H1 (cell line): ENCODE measurements at regions not wholly inside any gene's neighbourhood (a gene's known extent, or its start where the extent isn't known, plus 50 kb on each side); places are given as distances from the start of the nearest gene placed in this dataset.

ENCODE experiments used
- CTCF ChIA-PET: fragments of 300-600 bp; sonication (Branson Sonifier 250); formaldehyde crosslinking; loops from one replicate; lab custom pipeline; 2021; ENCODE audit not compliant: partially characterized antibody; lab: Charles Lee
- POLR2A ChIA-PET: fragments of 300-600 bp; sonication (Branson Sonifier 250); formaldehyde crosslinking; loops from one replicate; lab custom pipeline; 2021; ENCODE audit warnings: inconsistent platforms; ENCODE audit not compliant: partially characterized antibody; lab: Charles Lee
- DNase-seq, 2 experiments: peaks; one replicate each; pipeline versions ENCODE4 v3.0.0 to v3.0.0-alpha.2; 2010 to 2022; ENCODE audit warnings: low spot score in 2 of 2, low read depth in 1 of 2, mixed read lengths in 1 of 2
- FAIRE-seq: peaks from 2 replicates; lab custom pipeline; 2011; peaks lifted over from hg19 to GRCh38; lab: Jason Lieb, UNC
- H2AFZ ChIP-seq: 2 replicates; pipeline ENCODE4 v1.8.1; 2012; ENCODE audit warnings: low read length, inconsistent platforms
- H2AK5ac ChIP-seq: 2 replicates; pipeline ENCODE4 v1.6.1; 2013; ENCODE audit warnings: low read depth, low read length
- H2BK120ac ChIP-seq: replicated peaks from 2 replicates; pipeline ENCODE3; 2013; ENCODE audit warnings: low read depth, low read length, inconsistent platforms
- H2BK12ac ChIP-seq: 2 replicates; pipeline ENCODE4 v1.6.1; 2013; ENCODE audit warnings: low read depth, low read length
- H2BK15ac ChIP-seq: 2 replicates; pipeline ENCODE4 v1.6.1; 2013; ENCODE audit warnings: low read length
- H2BK20ac ChIP-seq: 2 replicates; pipeline ENCODE4 v1.6.1; 2013; ENCODE audit warnings: low read length
- H2BK5ac ChIP-seq: 2 replicates; pipeline ENCODE4 v1.6.1; 2013; ENCODE audit warnings: low read depth, low read length
- H3K14ac ChIP-seq: 2 replicates; pipeline ENCODE4 v1.6.1; 2013; ENCODE audit warnings: inconsistent platforms; ENCODE audit not compliant: insufficient read length
- H3K18ac ChIP-seq: 2 replicates; pipeline ENCODE4 v1.6.1; 2013; ENCODE audit warnings: low read length; ENCODE audit errors: extremely low read depth
- H3K23ac ChIP-seq: 2 replicates; pipeline ENCODE4 v1.6.1; 2013; ENCODE audit warnings: inconsistent platforms; ENCODE audit not compliant: insufficient read length
- H3K23me2 ChIP-seq: 2 replicates; pipeline ENCODE4 v1.6.1; 2013; ENCODE audit warnings: low read depth, low read length
- H3K27ac ChIP-seq: 2 replicates; pipeline ENCODE4 v1.6.1; 2011; ENCODE audit warnings: low read depth, low read length, inconsistent platforms
- H3K27me3 ChIP-seq, 4 experiments: replicated peaks in 1 of 4; 1 replicate in 1 of 4; 2 replicates in 3 of 4; pipeline versions ENCODE4 v1.6.1 to v1.8.1; 2011 to 2013; ENCODE audit warnings: low read length in 3 of 4, mild to moderate bottlenecking in 3 of 4, inconsistent platforms in 2 of 4, mixed read lengths in 2 of 4, moderate library complexity in 1 of 4; ENCODE audit not compliant: control insufficient read depth in 3 of 4, insufficient read depth in 3 of 4; ENCODE audit errors: extremely low read depth in 1 of 4
- H3K36me3 ChIP-seq, 4 experiments: 2 replicates each; pipeline versions ENCODE4 v1.6.1 to v1.8.1; 2011 to 2013; ENCODE audit warnings: mild to moderate bottlenecking in 4 of 4, low read length in 3 of 4, moderate library complexity in 2 of 4, control low read depth in 1 of 4, inconsistent platforms in 1 of 4; ENCODE audit not compliant: insufficient read depth in 4 of 4, control insufficient read depth in 2 of 4
- H3K4ac ChIP-seq: replicated peaks from 2 replicates; pipeline ENCODE3; 2013; ENCODE audit warnings: low read length, low read depth, mixed read lengths, inconsistent platforms; ENCODE audit not compliant: insufficient read length
- H3K4me1 ChIP-seq, 4 experiments: replicated peaks in 1 of 4; 1 replicate in 1 of 4; 2 replicates in 3 of 4; pipeline versions ENCODE4 v1.6.1 to v1.8.1; 2011 to 2013; ENCODE audit warnings: low read length in 3 of 4, inconsistent platforms in 2 of 4, mixed read lengths in 1 of 4; ENCODE audit not compliant: insufficient read depth in 4 of 4, control insufficient read depth in 3 of 4
- H3K4me2 ChIP-seq, 2 experiments: 2 replicates each; pipeline versions ENCODE4 v1.6.1 to v1.8.1; 2011 to 2013; ENCODE audit warnings: low read depth in 2 of 2, low read length in 2 of 2, control low read depth in 1 of 2, inconsistent platforms in 1 of 2, mild to moderate bottlenecking in 1 of 2; ENCODE audit not compliant: insufficient read depth in 1 of 2
- H3K4me3 ChIP-seq, 4 experiments: fragments of 200-600, 300-600 bp in 1 of 4; sonication (generic), shearing (Covaris generic), sonication (Bioruptor Twin) in 1 of 4; 2 replicates each; pipeline versions ENCODE4 v1.5.1 to v1.8.1; 2011 to 2016; ENCODE audit warnings: low read length in 4 of 4, low read depth in 3 of 4, control low read depth in 2 of 4, inconsistent platforms in 2 of 4, mild to moderate bottlenecking in 2 of 4, mixed read lengths in 1 of 4, moderate library complexity in 1 of 4; ENCODE audit not compliant: insufficient read depth in 2 of 4; ENCODE audit errors: extremely low read depth in 1 of 4
- H3K56ac ChIP-seq: replicated peaks from 2 replicates; pipeline ENCODE3; 2013; ENCODE audit warnings: low read depth, mild to moderate bottlenecking, mixed read lengths, low read length, inconsistent platforms; ENCODE audit not compliant: insufficient read length
- H3K79me1 ChIP-seq: 2 replicates; pipeline ENCODE4 v1.6.1; 2013; ENCODE audit warnings: low read depth, low read length, control low read depth
- H3K79me2 ChIP-seq, 2 experiments: 2 replicates each; pipeline versions ENCODE4 v1.6.1 to v1.8.1; 2012 to 2013; ENCODE audit warnings: low read length in 2 of 2, mild to moderate bottlenecking in 2 of 2, inconsistent platforms in 1 of 2; ENCODE audit not compliant: insufficient read depth in 2 of 2, control insufficient read depth in 1 of 2
- H3K9ac ChIP-seq, 4 experiments: replicated peaks in 1 of 4; 1 replicate in 1 of 4; 2 replicates in 3 of 4; pipeline versions ENCODE4 v1.6.1 to v1.8.1; 2011 to 2013; ENCODE audit warnings: low read depth in 3 of 4, low read length in 3 of 4, control low read depth in 2 of 4, mild to moderate bottlenecking in 2 of 4, moderate library complexity in 2 of 4, inconsistent platforms in 1 of 4; ENCODE audit errors: extremely low read depth in 1 of 4
- H3K9me3 ChIP-seq, 2 experiments: 2 replicates each; pipeline versions ENCODE4 v1.6.1 to v1.8.1; 2012 to 2013; ENCODE audit warnings: mild to moderate bottlenecking in 2 of 2, moderate library complexity in 2 of 2, control low read depth in 1 of 2, inconsistent platforms in 1 of 2, low read depth in 1 of 2, low read length in 1 of 2, mixed read lengths in 1 of 2; ENCODE audit not compliant: insufficient read depth in 2 of 2
- H4K20me1 ChIP-seq, 2 experiments: replicated peaks in 1 of 2; 2 replicates each; pipeline versions ENCODE3 to v1.8.1; 2011 to 2013; ENCODE audit warnings: inconsistent platforms in 2 of 2, low read length in 2 of 2, mild to moderate bottlenecking in 1 of 2; ENCODE audit not compliant: insufficient read depth in 2 of 2, control insufficient read depth in 1 of 2
- H4K5ac ChIP-seq: 2 replicates; pipeline ENCODE4 v1.6.1; 2013; ENCODE audit warnings: low read length, low read depth, mixed read lengths, inconsistent platforms; ENCODE audit not compliant: insufficient read length
- H4K8ac ChIP-seq: 2 replicates; pipeline ENCODE4 v1.8.0; 2013; ENCODE audit warnings: mild to moderate bottlenecking, moderate library complexity, low read length, inconsistent platforms; ENCODE audit not compliant: insufficient read depth; ENCODE audit errors: extremely low read depth
- H4K91ac ChIP-seq: replicated peaks from 2 replicates; pipeline ENCODE3; 2013; ENCODE audit warnings: low read length, mixed read lengths, inconsistent platforms; ENCODE audit not compliant: insufficient read length
- CBX8 ChIP-seq: fragments of 300-800, 300-1000 bp; sonication (generic); IDR thresholded peaks from 2 replicates; pipeline ENCODE4 v1.7.1; 2016; ENCODE audit warnings: low read depth, low read length, borderline replicate concordance
- GTF2F1 ChIP-seq: IDR thresholded peaks from 2 replicates; pipeline ENCODE4 v1.6.1; 2012; ENCODE audit warnings: low read depth, low read length, improper control_type of control experiment, borderline replicate concordance
- RFX5 ChIP-seq: IDR thresholded peaks from 2 replicates; pipeline ENCODE4 v1.6.1; 2011; ENCODE audit warnings: low read depth, low read length, improper control_type of control experiment, borderline replicate concordance
- SIX5 ChIP-seq: IDR thresholded peaks from 2 replicates; pipeline ENCODE4 v1.6.1; 2011; ENCODE audit warnings: mild to moderate bottlenecking, low read depth, low read length
- WGBS, 2 experiments: shearing (Covaris generic) in 1 of 2; methylation state at CpG; one replicate each; pipeline versions ENCODE4 v1.1.6 to v1.1.7; 2013 to 2015; ENCODE audit warnings: low lambda C conversion rate in 2 of 2, mixed read lengths in 2 of 2, inconsistent platforms in 1 of 2, low coverage in 1 of 2, missing lambda C conversion rate in 1 of 2; ENCODE audit not compliant: insufficient replicate concordance in 2 of 2, insufficient coverage in 1 of 2, insufficient read length in 1 of 2; ENCODE audit errors: extremely low coverage in 1 of 2, missing lambda C conversion rate in 1 of 2; 5-methylcytosine and 5-hydroxymethylcytosine counted together
- TF ChIP-seq, protein P1 (sequence below): IDR thresholded peaks from 2 replicates; pipeline ENCODE4 v1.6.1; 2011; ENCODE audit warnings: low read length, improper control_type of control experiment

DNA sequence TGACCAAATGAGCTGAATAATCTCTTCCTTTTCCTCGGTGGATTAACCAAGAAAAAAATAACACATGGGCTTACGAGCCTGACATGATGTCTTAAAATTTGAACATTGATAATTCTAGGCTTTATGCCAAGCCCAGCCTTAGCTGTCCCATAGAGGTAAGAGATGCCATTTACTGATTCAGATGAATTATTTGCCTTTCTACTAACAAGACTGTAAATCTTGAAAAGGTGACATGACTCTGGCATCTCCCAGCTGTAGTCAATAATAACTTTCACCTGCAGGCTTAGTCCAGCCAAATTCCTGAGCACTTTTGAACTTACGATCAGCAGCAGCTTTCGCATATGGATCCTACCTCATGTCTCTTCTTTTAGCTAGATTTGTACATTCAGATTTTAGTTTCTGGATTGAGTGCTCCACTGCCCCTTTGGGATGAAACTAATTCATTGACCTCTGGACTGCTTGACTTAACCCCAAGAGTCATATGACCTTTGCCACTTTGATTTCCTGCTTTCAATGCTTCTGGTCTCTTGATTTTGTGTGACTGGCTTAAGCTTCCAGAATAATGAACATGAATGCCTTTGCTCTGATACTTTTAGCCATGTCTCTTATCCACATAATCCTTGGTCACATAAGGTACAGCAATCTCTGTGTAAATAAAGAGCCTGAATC, 876.4 kb upstream of the SLIT2 start:
- Histone ChIP-seq H3K36me3 (no peaks in the 10 kb centered on the region), H3K79me2 (no peaks in the 10 kb centered on the region), H4K8ac (no peak overlapping the region), H3K14ac (no peak overlapping the region), H3K23ac (no peak overlapping the region), H3K9me3 (no peaks in the 10 kb centered on the region), H3K79me1 (no peaks in the 10 kb centered on the region), H3K4me2 (no peak overlapping the region), H2AK5ac (no peak overlapping the region), H2BK5ac (no peak overlapping the region), H4K91ac (no peak overlapping the region), H3K4ac (no peak overlapping the region), H3K9ac (no peak overlapping the region), H3K27ac (no peak overlapping the region), H3K27me3 (no peaks in the 10 kb centered on the region), H2BK15ac (no peak overlapping the region), H3K56ac (no peak overlapping the region), H2AFZ (no peak overlapping the region), H2BK120ac (no peak overlapping the region), H3K18ac (no peak overlapping the region), H3K4me3 (no peak overlapping the region), H3K4me1 (no peaks in the 10 kb centered on the region), H4K5ac (no peak overlapping the region), H2BK20ac (no peak overlapping the region), H2BK12ac (no peak overlapping the region), H3K23me2 (no peaks in the 10 kb centered on the region), H4K20me1 (no peaks in the 10 kb centered on the region)
- ChIA-PET POLR2A (no interaction called here), CTCF (interaction anchor here (0.6 to 1.1 kb wide), 2 partner anchors 9 to 1290 kb away, joined by 3 read pairs; no protein-coding TSS in a partner anchor)
- TF ChIP-seq RFX5 (no peak), CBX8 (no peak), GTF2F1 (no peak), SIX5 (no peak)
- TF ChIP-seq, protein P1, sequence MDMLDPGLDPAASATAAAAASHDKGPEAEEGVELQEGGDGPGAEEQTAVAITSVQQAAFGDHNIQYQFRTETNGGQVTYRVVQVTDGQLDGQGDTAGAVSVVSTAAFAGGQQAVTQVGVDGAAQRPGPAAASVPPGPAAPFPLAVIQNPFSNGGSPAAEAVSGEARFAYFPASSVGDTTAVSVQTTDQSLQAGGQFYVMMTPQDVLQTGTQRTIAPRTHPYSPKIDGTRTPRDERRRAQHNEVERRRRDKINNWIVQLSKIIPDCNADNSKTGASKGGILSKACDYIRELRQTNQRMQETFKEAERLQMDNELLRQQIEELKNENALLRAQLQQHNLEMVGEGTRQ, result no peak
- WGBS, 2 experiments, result 82% methylated on average over 4 of the region's 4 CpGs; no CpG with 5 or more reads in 1 of the 2 experiments
- no peak for FAIRE-seq
- no peak for DNase-seq
